ENCODE measurements at regions not wholly inside any gene's neighbourhood (a gene's known extent, or its start where the extent isn't known, plus 50 kb on each side); places are given as distances from the start of the nearest gene placed in this dataset.

GRCh38 chr13:87087741-87088140 is 583.4 kb upstream of the SLITRK5 start:
- Mint-ChIP-seq H3K27me3 (ENCODE audit: low read depth) (no peaks in the 10 kb centered on the region), H3K27ac (no peak overlapping the region), H3K9me3 (peaks cover 4% of the 10 kb centered on the region), H3K4me3 (no peak overlapping the region), H3K4me1 (peaks cover 2% of the 10 kb centered on the region), H3K36me3 (no peaks in the 10 kb centered on the region)
- no peak for TF ChIP-seq CTCF (IDR thresholded peaks at IDR 0.05; ENCODE audit: unreplicated experiment)
- DNase-seq (ENCODE audit: low spot score in 2 of 2, unreplicated experiment in 2 of 2), result no peak

- Mint-ChIP-seq H3K36me3 (no peaks in the 10 kb centered on the region), H3K27me3 (ENCODE audit: low read depth) (no peaks in the 10 kb centered on the region), H3K9me3 (peaks cover 4% of the 10 kb centered on the region), H3K4me3 (no peak overlapping the region), H3K27ac (no peak overlapping the region), H3K4me1 (peaks cover 2% of the 10 kb centered on the region)
- no peak for TF ChIP-seq CTCF (IDR thresholded peaks at IDR 0.05; ENCODE audit: unreplicated experiment)
- DNase-seq (ENCODE audit: low spot score in 2 of 2, unreplicated experiment in 2 of 2), result no peak
These were observed 581.8 kb upstream of the SLITRK5 start for GRCh38 chr13:87089391-87089790.

DNA sequence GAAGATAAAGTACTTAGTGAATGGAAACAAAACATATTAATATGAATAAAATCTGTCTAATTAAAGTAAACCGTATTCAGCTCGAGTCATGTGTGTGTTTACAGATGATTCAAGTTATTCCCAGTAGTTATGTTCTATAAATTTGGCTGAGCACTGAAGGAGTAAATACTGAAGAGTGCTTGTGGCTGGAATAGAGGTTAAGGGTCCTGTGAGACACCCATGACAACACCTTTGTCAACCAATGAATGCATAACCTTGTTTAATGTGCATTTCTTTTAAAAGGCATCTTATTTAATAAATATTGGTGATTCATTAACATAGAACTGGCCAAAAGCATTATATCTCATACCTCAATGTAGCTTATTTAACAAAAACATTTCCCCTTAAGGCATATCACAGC is 577.8 kb upstream of the SLITRK5 start:
- no peaks in the 10 kb centered on the region for H3K4me1 Mint-ChIP-seq
- H3K27ac Mint-ChIP-seq, result no peak overlapping the region
- DNase-seq (ENCODE audit: low spot score in 2 of 2, unreplicated experiment in 2 of 2), result no peak
- H3K9me3 Mint-ChIP-seq, result no peaks in the 10 kb centered on the region
- H3K4me3 Mint-ChIP-seq, result no peak overlapping the region
- H3K36me3 Mint-ChIP-seq, result no peaks in the 10 kb centered on the region
- TF ChIP-seq CTCF (IDR thresholded peaks at IDR 0.05; ENCODE audit: unreplicated experiment), result no peak
- H3K27me3 Mint-ChIP-seq (ENCODE audit: low read depth), result no peaks in the 10 kb centered on the region

DNA sequence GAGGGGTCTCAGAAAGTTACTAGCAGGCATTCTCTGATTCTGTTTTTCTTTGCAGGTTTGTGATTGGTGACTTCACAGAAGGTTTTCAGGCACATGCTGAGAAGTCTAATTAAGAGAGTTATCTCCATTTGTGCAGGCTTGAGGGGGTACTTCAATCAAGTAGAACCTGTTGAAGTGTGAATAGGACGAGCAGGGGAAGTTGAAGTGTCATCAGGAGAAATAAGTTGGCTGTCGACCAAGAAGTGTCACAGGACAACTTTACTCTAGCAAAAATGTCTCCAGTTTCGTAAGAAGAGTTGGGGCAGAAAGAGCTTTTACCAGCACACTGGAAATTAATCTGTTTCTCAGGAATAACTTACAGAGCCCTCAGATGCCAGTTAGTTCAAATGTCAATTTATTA is 576.5 kb upstream of the SLITRK5 start:
- Mint-ChIP-seq H3K36me3 (no peaks in the 10 kb centered on the region), H3K27ac (no peak overlapping the region), H3K9me3 (no peaks in the 10 kb centered on the region), H3K4me1 (no peaks in the 10 kb centered on the region), H3K4me3 (no peak overlapping the region), H3K27me3 (ENCODE audit: low read depth) (no peaks in the 10 kb centered on the region)
- DNase-seq (ENCODE audit: low spot score in 2 of 2, unreplicated experiment in 2 of 2), result no peak
- TF ChIP-seq CTCF (IDR thresholded peaks at IDR 0.05; ENCODE audit: unreplicated experiment), result no peak

GRCh38 chr13:87100431-87100830 is 570.7 kb upstream of the SLITRK5 start:
- DNase-seq (ENCODE audit: low spot score in 2 of 2, unreplicated experiment in 2 of 2), result no peak
- TF ChIP-seq CTCF (IDR thresholded peaks at IDR 0.05; ENCODE audit: unreplicated experiment), result no peak
- H3K36me3 Mint-ChIP-seq, result no peaks in the 10 kb centered on the region
- H3K27me3 Mint-ChIP-seq (ENCODE audit: low read depth), result no peaks in the 10 kb centered on the region
- peaks cover 6% of the 10 kb centered on the region for H3K9me3 Mint-ChIP-seq
- H3K4me3 Mint-ChIP-seq, result no peak overlapping the region
- no peak overlapping the region for H3K27ac Mint-ChIP-seq
- H3K4me1 Mint-ChIP-seq, result no peaks in the 10 kb centered on the region

DNA sequence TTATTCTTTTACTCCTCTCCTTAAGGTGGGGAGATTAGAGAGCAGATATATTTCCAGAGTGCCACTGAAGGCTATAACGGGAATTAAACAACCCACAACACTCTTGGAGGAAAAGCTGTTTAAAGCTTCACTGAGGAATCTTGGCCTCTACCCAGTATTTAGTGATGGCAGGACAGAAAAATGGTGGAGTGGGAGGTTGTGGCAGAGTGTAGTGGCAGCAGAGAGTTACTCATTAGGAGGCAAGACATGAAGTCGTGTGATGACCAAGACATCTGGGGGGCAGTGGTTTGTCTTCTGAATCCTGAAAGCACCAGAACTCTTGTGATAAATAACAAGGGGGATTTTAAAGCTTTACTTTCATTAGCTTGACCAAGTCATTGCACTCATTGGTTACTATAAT is 563.5 kb upstream of the SLITRK5 start:
- H3K36me3 Mint-ChIP-seq, result no peaks in the 10 kb centered on the region
- no peaks in the 10 kb centered on the region for H3K4me1 Mint-ChIP-seq
- H3K27me3 Mint-ChIP-seq (ENCODE audit: low read depth), result no peaks in the 10 kb centered on the region
- no peaks in the 10 kb centered on the region for H3K9me3 Mint-ChIP-seq
- no peak for TF ChIP-seq CTCF (IDR thresholded peaks at IDR 0.05; ENCODE audit: unreplicated experiment)
- H3K27ac Mint-ChIP-seq, result no peak overlapping the region
- DNase-seq (ENCODE audit: low spot score in 2 of 2, unreplicated experiment in 2 of 2), result no peak
- no peak overlapping the region for H3K4me3 Mint-ChIP-seq

Measured in mesothelial cell of epicardium (in vitro differentiated cells).